ENCODE measurements at regions not wholly inside any gene's neighbourhood (a gene's known extent, or its start where the extent isn't known, plus 50 kb on each side); places are given as distances from the start of the nearest gene placed in this dataset.

GRCh38 chr12:41701943-41702601 is 442.6 kb downstream of the GXYLT1 start:
- H3K4me1 ChIP-seq (ENCODE audit: control insufficient read depth, insufficient read depth, low read length), result no peaks in the 10 kb centered on the region
- H3K9me3 ChIP-seq (replicated peaks; ENCODE audit: low read length), result no peaks in the 10 kb centered on the region
- no peak overlapping the region for H3K4me3 ChIP-seq (ENCODE audit: low read length)
- H3K36me3 ChIP-seq (ENCODE audit: insufficient read depth, low read length), result no peaks in the 10 kb centered on the region
- H3K27me3 ChIP-seq (ENCODE audit: control insufficient read depth, insufficient read depth, low read length), result no peaks in the 10 kb centered on the region
- no peak overlapping the region for H3K4me2 ChIP-seq (ENCODE audit: low read length)
- H3K9ac ChIP-seq (ENCODE audit: low read depth, low read length), result no peak overlapping the region

- H3K4me1 ChIP-seq (ENCODE audit: control insufficient read depth, insufficient read depth, low read length), result no peaks in the 10 kb centered on the region
- no peaks in the 10 kb centered on the region for H3K36me3 ChIP-seq (ENCODE audit: insufficient read depth, low read length)
- H3K27me3 ChIP-seq (ENCODE audit: control insufficient read depth, insufficient read depth, low read length), result no peaks in the 10 kb centered on the region
- no peak overlapping the region for H3K4me2 ChIP-seq (ENCODE audit: low read length)
- no peak overlapping the region for H3K9ac ChIP-seq (ENCODE audit: low read depth, low read length)
- H3K9me3 ChIP-seq (replicated peaks; ENCODE audit: low read length), result no peaks in the 10 kb centered on the region
- no peak overlapping the region for H3K4me3 ChIP-seq (ENCODE audit: low read length)
Measured at GRCh38 chr12:41700940-41701339, 443.7 kb downstream of the GXYLT1 start.

- Histone ChIP-seq H3K4me1 (ENCODE audit: control insufficient read depth, insufficient read depth, low read length) (no peaks in the 10 kb centered on the region), H3K4me2 (ENCODE audit: low read length) (no peak overlapping the region), H3K9ac (ENCODE audit: low read depth, low read length) (no peak overlapping the region), H3K27me3 (ENCODE audit: control insufficient read depth, insufficient read depth, low read length) (no peaks in the 10 kb centered on the region), H3K36me3 (ENCODE audit: insufficient read depth, low read length) (no peaks in the 10 kb centered on the region), H3K9me3 (replicated peaks; ENCODE audit: low read length) (no peaks in the 10 kb centered on the region), H3K4me3 (ENCODE audit: low read length) (no peak overlapping the region)
Measured at GRCh38 chr12:41699658-41700057, 445.0 kb downstream of the GXYLT1 start.

- Histone ChIP-seq H3K27me3 (ENCODE audit: control insufficient read depth, insufficient read depth, low read length) (no peaks in the 10 kb centered on the region), H3K9ac (ENCODE audit: low read depth, low read length) (no peak overlapping the region), H3K4me2 (ENCODE audit: low read length) (no peak overlapping the region), H3K36me3 (ENCODE audit: insufficient read depth, low read length) (no peaks in the 10 kb centered on the region), H3K9me3 (replicated peaks; ENCODE audit: low read length) (no peaks in the 10 kb centered on the region), H3K4me1 (ENCODE audit: control insufficient read depth, insufficient read depth, low read length) (no peaks in the 10 kb centered on the region), H3K4me3 (ENCODE audit: low read length) (no peak overlapping the region)
Measured at GRCh38 chr12:41697161-41697560, 447.5 kb downstream of the GXYLT1 start.

- no peaks in the 10 kb centered on the region for H3K9me3 ChIP-seq (replicated peaks; ENCODE audit: low read length)
- no peaks in the 10 kb centered on the region for H3K4me1 ChIP-seq (ENCODE audit: control insufficient read depth, insufficient read depth, low read length)
- no peak overlapping the region for H3K4me2 ChIP-seq (ENCODE audit: low read length)
- no peak overlapping the region for H3K9ac ChIP-seq (ENCODE audit: low read depth, low read length)
- H3K36me3 ChIP-seq (ENCODE audit: insufficient read depth, low read length), result no peaks in the 10 kb centered on the region
- H3K27me3 ChIP-seq (ENCODE audit: control insufficient read depth, insufficient read depth, low read length), result no peaks in the 10 kb centered on the region
- H3K4me3 ChIP-seq (ENCODE audit: low read length), result no peak overlapping the region
Measured at GRCh38 chr12:41684997-41685396, 459.7 kb downstream of the GXYLT1 start.

- H3K4me3 ChIP-seq (ENCODE audit: low read length), result no peak overlapping the region
- H3K9ac ChIP-seq (ENCODE audit: low read depth, low read length), result no peak overlapping the region
- H3K36me3 ChIP-seq (ENCODE audit: insufficient read depth, low read length), result no peaks in the 10 kb centered on the region
- H3K9me3 ChIP-seq (replicated peaks; ENCODE audit: low read length), result no peaks in the 10 kb centered on the region
- H3K4me2 ChIP-seq (ENCODE audit: low read length), result no peak overlapping the region
- no peaks in the 10 kb centered on the region for H3K4me1 ChIP-seq (ENCODE audit: control insufficient read depth, insufficient read depth, low read length)
- no peaks in the 10 kb centered on the region for H3K27me3 ChIP-seq (ENCODE audit: control insufficient read depth, insufficient read depth, low read length)
Measured at GRCh38 chr12:41683513-41684240, 461.0 kb downstream of the GXYLT1 start.

GRCh38 chr12:41683023-41683422 is 461.7 kb downstream of the GXYLT1 start:
- Histone ChIP-seq H3K9ac (ENCODE audit: low read depth, low read length) (no peak overlapping the region), H3K36me3 (ENCODE audit: insufficient read depth, low read length) (no peaks in the 10 kb centered on the region), H3K4me3 (ENCODE audit: low read length) (no peak overlapping the region), H3K4me1 (ENCODE audit: control insufficient read depth, insufficient read depth, low read length) (no peaks in the 10 kb centered on the region), H3K9me3 (replicated peaks; ENCODE audit: low read length) (no peaks in the 10 kb centered on the region), H3K4me2 (ENCODE audit: low read length) (no peak overlapping the region), H3K27me3 (ENCODE audit: control insufficient read depth, insufficient read depth, low read length) (no peaks in the 10 kb centered on the region)

GRCh38 chr12:41681898-41682297 is 462.8 kb downstream of the GXYLT1 start:
- H3K9ac ChIP-seq (ENCODE audit: low read depth, low read length), result no peak overlapping the region
- no peak overlapping the region for H3K4me3 ChIP-seq (ENCODE audit: low read length)
- no peaks in the 10 kb centered on the region for H3K36me3 ChIP-seq (ENCODE audit: insufficient read depth, low read length)
- no peaks in the 10 kb centered on the region for H3K27me3 ChIP-seq (ENCODE audit: control insufficient read depth, insufficient read depth, low read length)
- H3K4me1 ChIP-seq (ENCODE audit: control insufficient read depth, insufficient read depth, low read length), result no peaks in the 10 kb centered on the region
- no peaks in the 10 kb centered on the region for H3K9me3 ChIP-seq (replicated peaks; ENCODE audit: low read length)
- no peak overlapping the region for H3K4me2 ChIP-seq (ENCODE audit: low read length)

GRCh38 chr12:41680155-41680554 is 464.5 kb downstream of the GXYLT1 start:
- H3K4me3 ChIP-seq (ENCODE audit: low read length), result no peak overlapping the region
- no peak overlapping the region for H3K4me2 ChIP-seq (ENCODE audit: low read length)
- H3K9me3 ChIP-seq (replicated peaks; ENCODE audit: low read length), result no peaks in the 10 kb centered on the region
- H3K36me3 ChIP-seq (ENCODE audit: insufficient read depth, low read length), result no peaks in the 10 kb centered on the region
- no peaks in the 10 kb centered on the region for H3K27me3 ChIP-seq (ENCODE audit: control insufficient read depth, insufficient read depth, low read length)
- no peaks in the 10 kb centered on the region for H3K4me1 ChIP-seq (ENCODE audit: control insufficient read depth, insufficient read depth, low read length)
- no peak overlapping the region for H3K9ac ChIP-seq (ENCODE audit: low read depth, low read length)

GRCh38 chr12:41663598-41664265 is 475.6 kb downstream of the PDZRN4 start:
- Histone ChIP-seq H3K4me2 (ENCODE audit: low read length) (no peak overlapping the region), H3K36me3 (ENCODE audit: insufficient read depth, low read length) (no peaks in the 10 kb centered on the region), H3K4me3 (ENCODE audit: low read length) (no peak overlapping the region), H3K9me3 (replicated peaks; ENCODE audit: low read length) (no peaks in the 10 kb centered on the region), H3K27me3 (ENCODE audit: control insufficient read depth, insufficient read depth, low read length) (no peaks in the 10 kb centered on the region), H3K4me1 (ENCODE audit: control insufficient read depth, insufficient read depth, low read length) (no peaks in the 10 kb centered on the region), H3K9ac (ENCODE audit: low read depth, low read length) (no peak overlapping the region)

- Histone ChIP-seq H3K9ac (ENCODE audit: low read depth, low read length) (no peak overlapping the region), H3K9me3 (replicated peaks; ENCODE audit: low read length) (no peaks in the 10 kb centered on the region), H3K27me3 (ENCODE audit: control insufficient read depth, insufficient read depth, low read length) (no peaks in the 10 kb centered on the region), H3K36me3 (ENCODE audit: insufficient read depth, low read length) (no peaks in the 10 kb centered on the region), H3K4me1 (ENCODE audit: control insufficient read depth, insufficient read depth, low read length) (no peaks in the 10 kb centered on the region), H3K4me2 (ENCODE audit: low read length) (no peak overlapping the region), H3K4me3 (ENCODE audit: low read length) (no peak overlapping the region)
Measured at GRCh38 chr12:41661141-41661765, 473.1 kb downstream of the PDZRN4 start.

Measured in skeletal muscle satellite cell (primary cell).